ENCODE measurements at regions not wholly inside any gene's neighbourhood (a gene's known extent, or its start where the extent isn't known, plus 50 kb on each side); places are given as distances from the start of the nearest gene placed in this dataset.
A peak's percentile ranks its signal among the peaks of the same experiment; 100 is the strongest.
"Not testable (repeated sequence)": the region's sequence is repeated elsewhere in the genome, so short reads cannot be mapped to it uniquely, and the experiment has no call there.

DNA sequence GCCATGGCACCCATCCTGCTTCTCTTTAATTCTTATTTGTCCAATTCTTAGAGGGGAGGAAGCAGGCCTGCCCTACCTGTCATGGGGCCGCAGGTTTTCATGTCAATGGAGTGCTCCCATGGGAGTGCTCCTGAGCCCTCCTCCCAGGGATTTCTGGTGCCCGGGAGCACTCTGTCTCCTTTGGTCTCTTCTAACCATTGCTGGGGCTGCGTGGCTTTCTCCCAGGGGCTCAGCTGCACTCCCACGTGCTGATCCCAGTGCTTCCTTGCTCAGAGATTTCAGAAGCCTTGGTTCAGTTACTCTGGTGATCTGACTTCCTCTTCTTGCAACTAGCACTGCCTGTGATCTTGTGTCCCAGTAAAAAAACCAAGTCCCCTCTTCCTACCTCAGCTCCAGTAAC is 68.0 kb upstream of the ARL8B start:
- Histone ChIP-seq H3K9me3 (ENCODE audit: severe bottlenecking) (no peaks in the 10 kb centered on the region), H3K36me3 (no peaks in the 10 kb centered on the region)
- TF ChIP-seq, protein P1, sequence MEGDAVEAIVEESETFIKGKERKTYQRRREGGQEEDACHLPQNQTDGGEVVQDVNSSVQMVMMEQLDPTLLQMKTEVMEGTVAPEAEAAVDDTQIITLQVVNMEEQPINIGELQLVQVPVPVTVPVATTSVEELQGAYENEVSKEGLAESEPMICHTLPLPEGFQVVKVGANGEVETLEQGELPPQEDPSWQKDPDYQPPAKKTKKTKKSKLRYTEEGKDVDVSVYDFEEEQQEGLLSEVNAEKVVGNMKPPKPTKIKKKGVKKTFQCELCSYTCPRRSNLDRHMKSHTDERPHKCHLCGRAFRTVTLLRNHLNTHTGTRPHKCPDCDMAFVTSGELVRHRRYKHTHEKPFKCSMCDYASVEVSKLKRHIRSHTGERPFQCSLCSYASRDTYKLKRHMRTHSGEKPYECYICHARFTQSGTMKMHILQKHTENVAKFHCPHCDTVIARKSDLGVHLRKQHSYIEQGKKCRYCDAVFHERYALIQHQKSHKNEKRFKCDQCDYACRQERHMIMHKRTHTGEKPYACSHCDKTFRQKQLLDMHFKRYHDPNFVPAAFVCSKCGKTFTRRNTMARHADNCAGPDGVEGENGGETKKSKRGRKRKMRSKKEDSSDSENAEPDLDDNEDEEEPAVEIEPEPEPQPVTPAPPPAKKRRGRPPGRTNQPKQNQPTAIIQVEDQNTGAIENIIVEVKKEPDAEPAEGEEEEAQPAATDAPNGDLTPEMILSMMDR (IDR thresholded peaks at IDR 0.05; ENCODE audit: low read depth, low read length) = no peak

DNA sequence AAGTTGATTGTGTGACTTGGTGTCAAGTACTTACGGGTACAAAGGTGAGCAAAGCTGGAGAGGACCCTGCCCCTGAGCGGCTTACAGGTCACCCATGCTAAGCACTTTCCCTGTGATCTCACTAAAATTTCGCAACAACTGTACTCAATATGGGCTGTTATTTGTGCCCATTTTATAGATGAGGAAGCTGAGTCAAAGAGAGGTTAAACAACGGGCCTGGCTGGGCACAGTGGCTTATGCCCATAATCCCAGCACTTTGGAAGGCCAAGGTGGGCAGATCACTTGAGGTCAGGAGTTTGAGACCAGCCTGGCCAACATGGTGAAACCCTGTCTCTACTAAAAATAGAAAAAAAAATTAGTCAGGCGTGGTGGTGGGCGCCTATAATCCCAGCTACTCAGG is 67.5 kb upstream of the ARL8B start:
- DNase-seq; H3K36me3 ChIP-seq; H3K27ac ChIP-seq; H3K27me3 ChIP-seq (ENCODE audit: insufficient read depth, low read depth, severe bottlenecking); H3K9me3 ChIP-seq (ENCODE audit: severe bottlenecking); H3K4me3 ChIP-seq (ENCODE audit: low read depth, low read length): not testable (repeated sequence)

More for the DNA sequence above, 68.0 kb upstream of the ARL8B start:
- no peak for DNase-seq
- Histone ChIP-seq H3K27ac (no peak overlapping the region), H3K4me3 (ENCODE audit: low read depth, low read length) (no peak overlapping the region), H3K27me3 (ENCODE audit: insufficient read depth, low read depth, severe bottlenecking) (no peaks in the 10 kb centered on the region)

DNA sequence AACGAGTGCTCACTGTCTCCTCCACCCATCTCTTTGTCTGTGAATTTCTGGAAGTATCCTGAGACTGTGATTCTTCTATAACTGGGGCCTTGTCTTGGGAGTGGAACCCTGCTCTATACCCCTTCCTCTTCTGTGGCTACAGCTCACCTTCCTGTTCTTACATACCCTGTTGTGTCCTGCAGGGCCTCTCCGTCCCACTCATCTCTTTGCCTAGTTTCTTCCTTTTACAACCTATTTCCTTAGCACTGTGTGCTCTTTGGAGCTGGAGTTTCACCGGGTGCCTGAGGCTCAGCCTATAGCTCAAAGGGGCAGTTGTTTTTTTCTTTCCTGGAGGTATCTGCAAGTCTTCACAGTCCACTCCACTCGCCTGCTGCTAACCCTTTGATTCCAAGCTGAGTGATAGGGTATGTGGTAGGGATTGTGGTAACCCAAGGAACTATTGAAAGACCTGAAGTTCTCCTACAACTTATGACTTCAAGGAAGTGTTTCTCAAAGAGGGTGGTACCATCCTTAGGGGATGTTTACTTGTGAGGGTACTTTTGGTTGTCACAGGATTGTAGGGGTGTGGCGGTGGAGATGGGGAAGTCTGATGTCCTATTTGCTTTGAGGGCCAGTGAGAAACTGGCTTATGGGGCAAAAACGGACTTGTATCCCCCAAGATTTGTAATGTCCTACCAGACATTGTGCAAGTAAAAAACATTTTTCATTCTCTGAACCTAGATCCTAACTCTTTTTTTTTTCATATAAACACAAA is 66.6 kb upstream of the ARL8B start:
- TF ChIP-seq, protein P1 (IDR thresholded peaks at IDR 0.05; ENCODE audit: low read depth, low read length) = no peak
- Histone ChIP-seq H3K9me3 (ENCODE audit: severe bottlenecking) (no peaks in the 10 kb centered on the region), H3K36me3 (no peaks in the 10 kb centered on the region), H3K27me3 (ENCODE audit: insufficient read depth, low read depth, severe bottlenecking) (no peaks in the 10 kb centered on the region), H3K4me3 (ENCODE audit: low read depth, low read length) (no peak overlapping the region), H3K27ac (no peak overlapping the region)
- no peak for DNase-seq

DNA sequence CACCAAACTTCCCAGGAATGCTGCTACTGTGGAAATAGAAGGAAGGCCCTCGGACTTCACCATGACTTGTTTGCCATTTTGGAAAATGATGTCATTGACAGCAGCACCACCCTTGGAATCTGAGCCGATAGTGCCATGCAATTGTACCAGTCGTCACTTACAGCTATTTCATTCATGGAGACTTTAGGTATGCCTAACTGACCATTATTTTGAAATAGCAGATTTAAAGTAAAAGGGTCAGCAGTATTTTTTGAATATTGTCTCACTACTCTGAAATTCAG is 66.0 kb upstream of the ARL8B start:
- H3K9me3 ChIP-seq (ENCODE audit: severe bottlenecking) = no peaks in the 10 kb centered on the region
- no peak for DNase-seq
- H3K27ac ChIP-seq = no peak overlapping the region
- no peaks in the 10 kb centered on the region for H3K36me3 ChIP-seq
- TF ChIP-seq, protein P1 (IDR thresholded peaks at IDR 0.05; ENCODE audit: low read depth, low read length) = no peak
- no peak overlapping the region for H3K4me3 ChIP-seq (ENCODE audit: low read depth, low read length)
- no peaks in the 10 kb centered on the region for H3K27me3 ChIP-seq (ENCODE audit: insufficient read depth, low read depth, severe bottlenecking)

DNA sequence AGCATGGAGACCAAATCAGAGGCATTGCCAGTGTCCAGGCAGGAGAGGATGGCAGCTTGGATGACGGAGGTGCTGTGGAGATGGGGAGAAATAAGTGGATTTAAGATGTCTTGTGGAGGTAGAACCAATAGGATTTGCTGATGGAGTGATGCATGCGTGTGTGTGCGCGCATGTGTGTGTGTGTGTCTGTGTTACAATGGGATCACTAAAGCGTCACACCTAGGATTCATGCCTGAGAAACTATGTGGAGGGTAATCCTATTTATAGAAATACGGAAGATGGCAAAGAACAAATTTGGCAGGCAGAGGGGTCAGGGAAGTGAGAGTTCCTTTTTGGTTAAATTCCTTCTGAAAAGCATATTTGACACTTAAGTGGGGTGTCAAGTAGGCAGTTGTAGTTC is 64.8 kb upstream of the ARL8B start:
- no peak for DNase-seq
- TF ChIP-seq, protein P1 (IDR thresholded peaks at IDR 0.05; ENCODE audit: low read depth, low read length) = no peak

DNA sequence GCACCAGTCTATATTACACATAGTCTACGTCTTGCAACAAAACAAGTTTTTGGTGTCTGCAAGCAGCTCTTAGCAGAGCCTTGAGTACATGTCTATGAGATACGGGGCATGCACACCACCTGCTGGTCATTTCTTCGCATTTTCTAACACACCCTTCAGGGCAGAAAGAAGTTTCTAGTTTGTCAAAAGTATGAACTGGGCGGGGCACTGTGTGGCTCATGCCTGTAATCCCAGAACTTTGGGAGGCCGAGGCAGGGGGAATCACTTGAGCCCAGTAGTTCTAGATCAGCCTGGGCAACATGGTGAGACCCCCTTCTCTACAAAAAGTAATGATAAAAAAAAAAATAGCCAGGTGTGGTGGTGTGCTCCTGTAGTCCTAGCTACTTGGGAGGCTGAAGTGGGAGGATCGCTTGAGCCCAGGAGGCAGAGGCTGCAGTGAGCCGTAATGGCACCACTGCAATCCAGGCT is 64.2 kb upstream of the ARL8B start:
- Histone ChIP-seq H3K27ac (no peak overlapping the region), H3K4me3 (ENCODE audit: low read depth, low read length) (no peak overlapping the region), H3K9me3 (ENCODE audit: severe bottlenecking) (no peaks in the 10 kb centered on the region), H3K36me3 (no peaks in the 10 kb centered on the region), H3K27me3 (ENCODE audit: insufficient read depth, low read depth, severe bottlenecking) (no peaks in the 10 kb centered on the region)
- peak; percentile 80 for DNase-seq
- TF ChIP-seq, protein P1 (IDR thresholded peaks at IDR 0.05; ENCODE audit: low read depth, low read length) = peak; percentile 70

More for the DNA sequence above, 64.8 kb upstream of the ARL8B start:
- H3K27ac ChIP-seq = no peak overlapping the region
- H3K27me3 ChIP-seq (ENCODE audit: insufficient read depth, low read depth, severe bottlenecking) = no peaks in the 10 kb centered on the region
- no peaks in the 10 kb centered on the region for H3K36me3 ChIP-seq
- H3K9me3 ChIP-seq (ENCODE audit: severe bottlenecking) = no peaks in the 10 kb centered on the region
- no peak overlapping the region for H3K4me3 ChIP-seq (ENCODE audit: low read depth, low read length)
